GM23338 (cell line): ENCODE measurements at regions not wholly inside any gene's neighbourhood (a gene's known extent, or its start where the extent isn't known, plus 50 kb on each side); places are given as distances from the start of the nearest gene placed in this dataset.

Experiments used
- ATAC-seq: fragments of 200-7000 bp; cut with Tn5 transposase; 3 replicates; pipeline ENCODE4 v1.9.1; 2020
- DNase-seq: peaks from one replicate; pipeline ENCODE4 v3.0.0-alpha.2; 2015; ENCODE audit warnings: low spot score
- H2AFZ ChIP-seq: fragments of 200-600 bp; sonication (generic); 2 replicates; pipeline ENCODE4 v1.8.0; 2016; ENCODE audit warnings: antibody characterized with exemption, mild to moderate bottlenecking, moderate library complexity
- H3F3A ChIP-seq: fragments of 200-600 bp; sonication (generic); replicated peaks from 2 replicates; pipeline ENCODE4 v1.8.0; 2017; ENCODE audit warnings: antibody characterized with exemption, mixed run types, low read depth
- H3K27ac ChIP-seq: fragments of 200-600 bp; sonication (generic); 2 replicates; pipeline ENCODE4 v1.6.1; 2016; ENCODE audit warnings: low read depth
- H3K27me3 ChIP-seq: fragments of 200-600 bp; sonication (generic); 2 replicates; pipeline ENCODE4 v1.8.0; 2016; ENCODE audit warnings: mild to moderate bottlenecking, mixed run types, moderate library complexity; ENCODE audit not compliant: insufficient read depth
- H3K36me3 ChIP-seq: fragments of 200-600 bp; sonication (generic); 2 replicates; pipeline ENCODE4 v1.8.0; 2016; ENCODE audit warnings: mild to moderate bottlenecking; ENCODE audit not compliant: insufficient read depth
- H3K4me1 ChIP-seq: fragments of 200-600 bp; sonication (generic); 2 replicates; pipeline ENCODE4 v1.8.0; 2016; ENCODE audit warnings: mild to moderate bottlenecking, moderate library complexity; ENCODE audit not compliant: insufficient read depth
- H3K4me2 ChIP-seq: fragments of 200-600 bp; sonication (generic); 2 replicates; pipeline ENCODE4 v1.7.1; 2017; ENCODE audit warnings: mixed run types
- H3K4me3 ChIP-seq: fragments of 200-600 bp; sonication (generic); 2 replicates; pipeline ENCODE4 v1.6.1; 2016; ENCODE audit warnings: mixed run types
- H3K79me2 ChIP-seq: fragments of 200-600 bp; sonication (generic); replicated peaks from 2 replicates; pipeline ENCODE4 v1.8.0; 2017; ENCODE audit warnings: mild to moderate bottlenecking; ENCODE audit not compliant: insufficient read depth
- H3K9me2 ChIP-seq: fragments of 200-600 bp; sonication (generic); 2 replicates; pipeline ENCODE4 v1.8.0; 2017; ENCODE audit not compliant: insufficient read depth
- H4K20me1 ChIP-seq: fragments of 200-600 bp; sonication (generic); replicated peaks from 2 replicates; pipeline ENCODE4 v1.8.0; 2017; ENCODE audit warnings: mild to moderate bottlenecking; ENCODE audit not compliant: insufficient read depth
- H3K27ac Mint-ChIP-seq: 2 replicates; pipeline ENCODE4 v1.8.0; 2020; ENCODE audit warnings: inconsistent platforms, mild to moderate bottlenecking, moderate library complexity, mixed read lengths
- H3K27me3 Mint-ChIP-seq: 3 replicates; pipeline ENCODE4 v1.8.0; 2022; ENCODE audit warnings: low read depth, mild to moderate bottlenecking, moderate library complexity, mixed read lengths, inconsistent platforms; ENCODE audit not compliant: insufficient read depth, poor library complexity
- H3K36me3 Mint-ChIP-seq: 3 replicates; pipeline ENCODE4 v1.8.0; 2021; ENCODE audit warnings: low read depth, mild to moderate bottlenecking, inconsistent platforms, moderate library complexity, mixed read lengths
- H3K4me1 Mint-ChIP-seq: 3 replicates; pipeline ENCODE4 v1.8.0; 2020; ENCODE audit warnings: mild to moderate bottlenecking, inconsistent platforms, mixed read lengths
- H3K4me3 Mint-ChIP-seq: 3 replicates; pipeline ENCODE4 v1.8.0; 2021; ENCODE audit warnings: moderate library complexity, mild to moderate bottlenecking, inconsistent platforms, mixed read lengths
- H3K9me3 Mint-ChIP-seq: 3 replicates; pipeline ENCODE4 v1.8.0; 2020; ENCODE audit warnings: moderate library complexity, mild to moderate bottlenecking, inconsistent platforms, mixed read lengths
- CREB1 ChIP-seq: fragments of 250-450 bp; sonication (Bioruptor Pico); IDR thresholded peaks from 2 replicates; pipeline ENCODE4 v1.5.0; 2020; ENCODE audit warnings: low read depth, mild to moderate bottlenecking, moderate library complexity
- CTCF ChIP-seq, 2 experiments: fragments of 200-600 bp in 1 of 2; sonication (generic) in 1 of 2; conservative IDR thresholded peaks; 2 replicates each; pipeline versions ENCODE4 v1.5.1 to v1.6.1; 2016 to 2017; ENCODE audit warnings: antibody characterized with exemption in 2 of 2, low read depth in 2 of 2, mild to moderate bottlenecking in 2 of 2, moderate library complexity in 1 of 2
- ETS1 ChIP-seq: IDR thresholded peaks from 2 replicates; pipeline ENCODE4 v1.6.1; 2016; ENCODE audit warnings: antibody characterized with exemption
- EZH2 ChIP-seq: fragments of 200-600 bp; sonication (generic); IDR thresholded peaks from one replicate; pipeline ENCODE4 v1.8.0; 2017; ENCODE audit warnings: antibody characterized with exemption, mild to moderate bottlenecking, low read depth; ENCODE audit not compliant: unreplicated experiment
- EZH2phosphoT487 ChIP-seq: fragments of 200-600 bp; sonication (generic); IDR thresholded peaks from one replicate; pipeline ENCODE4 v1.8.1; 2018; ENCODE audit warnings: antibody characterized with exemption; ENCODE audit not compliant: unreplicated experiment
- JUNB ChIP-seq: IDR thresholded peaks from one replicate; pipeline ENCODE4 v1.6.1; 2016; ENCODE audit warnings: antibody characterized with exemption; ENCODE audit not compliant: unreplicated experiment
- NANOG ChIP-seq: IDR thresholded peaks from 2 replicates; pipeline ENCODE4 v1.6.1; 2016; ENCODE audit warnings: antibody characterized with exemption, borderline replicate concordance
- POLR2AphosphoS5 ChIP-seq: IDR thresholded peaks from 2 replicates; pipeline ENCODE4 v1.6.1; 2016; ENCODE audit warnings: antibody characterized with exemption, low read depth
- STAT1 ChIP-seq: IDR thresholded peaks from one replicate; pipeline ENCODE4 v1.6.1; 2016; ENCODE audit warnings: antibody characterized with exemption; ENCODE audit not compliant: unreplicated experiment
- ZNF114 ChIP-seq: fragments of 250-450 bp; sonication (Bioruptor Pico); IDR thresholded peaks from 2 replicates; pipeline ENCODE4 v1.5.0; 2020; ENCODE audit warnings: mild to moderate bottlenecking, moderate library complexity
- ZNF331 ChIP-seq: fragments of 250-450 bp; sonication (Bioruptor Pico); IDR thresholded peaks from 2 replicates; pipeline ENCODE4 v1.5.0; 2020; ENCODE audit warnings: low read depth, mild to moderate bottlenecking, moderate library complexity
- TF ChIP-seq, protein P1 (sequence below): fragments of 250-450 bp; sonication (Bioruptor Pico); IDR thresholded peaks from 2 replicates; pipeline ENCODE4 v1.5.0; 2020; ENCODE audit warnings: mild to moderate bottlenecking, moderate library complexity
- TF ChIP-seq, protein P2 (sequence below): IDR thresholded peaks from one replicate; pipeline ENCODE4 v1.6.1; 2018; ENCODE audit warnings: antibody characterized with exemption; ENCODE audit not compliant: unreplicated experiment

GRCh38 chr6:37578104-37578503 lies 78.4 kb upstream of the CCDC167 start:
- Histone ChIP-seq H3K4me2 (no peak overlapping the region), H3K4me3 (no peak overlapping the region), H3K27me3 (no peaks in the 10 kb centered on the region), H3K9me2 (no peaks in the 10 kb centered on the region), H2AFZ (no peak overlapping the region), H3F3A (no peaks in the 10 kb centered on the region), H3K4me1 (peaks cover 14% of the 10 kb centered on the region), H3K79me2 (no peaks in the 10 kb centered on the region), H3K36me3 (no peaks in the 10 kb centered on the region), H4K20me1 (no peaks in the 10 kb centered on the region), H3K27ac (no peak overlapping the region)
- H3K27ac Mint-ChIP-seq, result no peak overlapping the region
- no peaks in the 10 kb centered on the region for H3K9me3 Mint-ChIP-seq
- peaks cover 11% of the 10 kb centered on the region for H3K27me3 Mint-ChIP-seq
- no peaks in the 10 kb centered on the region for H3K36me3 Mint-ChIP-seq
- DNase-seq, result no peak
- TF ChIP-seq ZNF331 (CRISPR knock-in tag), result no peak
- TF ChIP-seq CREB1 (CRISPR knock-in tag), result no peak
- TF ChIP-seq, protein P1, sequence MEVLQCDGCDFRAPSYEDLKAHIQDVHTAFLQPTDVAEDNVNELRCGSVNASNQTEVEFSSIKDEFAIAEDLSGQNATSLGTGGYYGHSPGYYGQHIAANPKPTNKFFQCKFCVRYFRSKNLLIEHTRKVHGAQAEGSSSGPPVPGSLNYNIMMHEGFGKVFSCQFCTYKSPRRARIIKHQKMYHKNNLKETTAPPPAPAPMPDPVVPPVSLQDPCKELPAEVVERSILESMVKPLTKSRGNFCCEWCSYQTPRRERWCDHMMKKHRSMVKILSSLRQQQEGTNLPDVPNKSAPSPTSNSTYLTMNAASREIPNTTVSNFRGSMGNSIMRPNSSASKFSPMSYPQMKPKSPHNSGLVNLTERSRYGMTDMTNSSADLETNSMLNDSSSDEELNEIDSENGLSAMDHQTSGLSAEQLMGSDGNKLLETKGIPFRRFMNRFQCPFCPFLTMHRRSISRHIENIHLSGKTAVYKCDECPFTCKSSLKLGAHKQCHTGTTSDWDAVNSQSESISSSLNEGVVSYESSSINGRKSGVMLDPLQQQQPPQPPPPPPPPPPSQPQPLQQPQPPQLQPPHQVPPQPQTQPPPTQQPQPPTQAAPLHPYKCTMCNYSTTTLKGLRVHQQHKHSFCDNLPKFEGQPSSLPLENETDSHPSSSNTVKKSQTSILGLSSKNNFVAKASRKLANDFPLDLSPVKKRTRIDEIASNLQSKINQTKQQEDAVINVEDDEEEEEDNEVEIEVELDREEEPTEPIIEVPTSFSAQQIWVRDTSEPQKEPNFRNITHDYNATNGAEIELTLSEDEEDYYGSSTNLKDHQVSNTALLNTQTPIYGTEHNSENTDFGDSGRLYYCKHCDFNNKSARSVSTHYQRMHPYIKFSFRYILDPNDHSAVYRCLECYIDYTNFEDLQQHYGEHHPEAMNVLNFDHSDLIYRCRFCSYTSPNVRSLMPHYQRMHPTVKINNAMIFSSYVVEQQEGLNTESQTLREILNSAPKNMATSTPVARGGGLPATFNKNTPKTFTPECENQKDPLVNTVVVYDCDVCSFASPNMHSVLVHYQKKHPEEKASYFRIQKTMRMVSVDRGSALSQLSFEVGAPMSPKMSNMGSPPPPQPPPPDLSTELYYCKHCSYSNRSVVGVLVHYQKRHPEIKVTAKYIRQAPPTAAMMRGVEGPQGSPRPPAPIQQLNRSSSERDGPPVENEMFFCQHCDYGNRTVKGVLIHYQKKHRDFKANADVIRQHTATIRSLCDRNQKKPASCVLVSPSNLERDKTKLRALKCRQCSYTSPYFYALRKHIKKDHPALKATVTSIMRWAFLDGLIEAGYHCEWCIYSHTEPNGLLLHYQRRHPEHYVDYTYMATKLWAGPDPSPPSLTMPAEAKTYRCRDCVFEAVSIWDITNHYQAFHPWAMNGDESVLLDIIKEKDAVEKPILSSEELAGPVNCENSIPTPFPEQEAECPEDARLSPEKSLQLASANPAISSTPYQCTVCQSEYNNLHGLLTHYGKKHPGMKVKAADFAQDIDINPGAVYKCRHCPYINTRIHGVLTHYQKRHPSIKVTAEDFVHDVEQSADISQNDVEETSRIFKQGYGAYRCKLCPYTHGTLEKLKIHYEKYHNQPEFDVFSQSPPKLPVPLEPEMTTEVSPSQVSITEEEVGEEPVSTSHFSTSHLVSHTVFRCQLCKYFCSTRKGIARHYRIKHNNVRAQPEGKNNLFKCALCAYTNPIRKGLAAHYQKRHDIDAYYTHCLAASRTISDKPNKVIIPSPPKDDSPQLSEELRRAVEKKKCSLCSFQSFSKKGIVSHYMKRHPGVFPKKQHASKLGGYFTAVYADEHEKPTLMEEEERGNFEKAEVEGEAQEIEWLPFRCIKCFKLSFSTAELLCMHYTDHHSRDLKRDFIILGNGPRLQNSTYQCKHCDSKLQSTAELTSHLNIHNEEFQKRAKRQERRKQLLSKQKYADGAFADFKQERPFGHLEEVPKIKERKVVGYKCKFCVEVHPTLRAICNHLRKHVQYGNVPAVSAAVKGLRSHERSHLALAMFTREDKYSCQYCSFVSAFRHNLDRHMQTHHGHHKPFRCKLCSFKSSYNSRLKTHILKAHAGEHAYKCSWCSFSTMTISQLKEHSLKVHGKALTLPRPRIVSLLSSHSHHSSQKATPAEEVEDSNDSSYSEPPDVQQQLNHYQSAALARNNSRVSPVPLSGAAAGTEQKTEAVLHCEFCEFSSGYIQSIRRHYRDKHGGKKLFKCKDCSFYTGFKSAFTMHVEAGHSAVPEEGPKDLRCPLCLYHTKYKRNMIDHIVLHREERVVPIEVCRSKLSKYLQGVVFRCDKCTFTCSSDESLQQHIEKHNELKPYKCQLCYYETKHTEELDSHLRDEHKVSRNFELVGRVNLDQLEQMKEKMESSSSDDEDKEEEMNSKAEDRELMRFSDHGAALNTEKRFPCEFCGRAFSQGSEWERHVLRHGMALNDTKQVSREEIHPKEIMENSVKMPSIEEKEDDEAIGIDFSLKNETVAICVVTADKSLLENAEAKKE (CRISPR knock-in tag), result no peak
- no peak for TF ChIP-seq ETS1
- TF ChIP-seq NANOG, result no peak
- no peak for TF ChIP-seq STAT1
- TF ChIP-seq EZH2, result no peak
- TF ChIP-seq, protein P2, sequence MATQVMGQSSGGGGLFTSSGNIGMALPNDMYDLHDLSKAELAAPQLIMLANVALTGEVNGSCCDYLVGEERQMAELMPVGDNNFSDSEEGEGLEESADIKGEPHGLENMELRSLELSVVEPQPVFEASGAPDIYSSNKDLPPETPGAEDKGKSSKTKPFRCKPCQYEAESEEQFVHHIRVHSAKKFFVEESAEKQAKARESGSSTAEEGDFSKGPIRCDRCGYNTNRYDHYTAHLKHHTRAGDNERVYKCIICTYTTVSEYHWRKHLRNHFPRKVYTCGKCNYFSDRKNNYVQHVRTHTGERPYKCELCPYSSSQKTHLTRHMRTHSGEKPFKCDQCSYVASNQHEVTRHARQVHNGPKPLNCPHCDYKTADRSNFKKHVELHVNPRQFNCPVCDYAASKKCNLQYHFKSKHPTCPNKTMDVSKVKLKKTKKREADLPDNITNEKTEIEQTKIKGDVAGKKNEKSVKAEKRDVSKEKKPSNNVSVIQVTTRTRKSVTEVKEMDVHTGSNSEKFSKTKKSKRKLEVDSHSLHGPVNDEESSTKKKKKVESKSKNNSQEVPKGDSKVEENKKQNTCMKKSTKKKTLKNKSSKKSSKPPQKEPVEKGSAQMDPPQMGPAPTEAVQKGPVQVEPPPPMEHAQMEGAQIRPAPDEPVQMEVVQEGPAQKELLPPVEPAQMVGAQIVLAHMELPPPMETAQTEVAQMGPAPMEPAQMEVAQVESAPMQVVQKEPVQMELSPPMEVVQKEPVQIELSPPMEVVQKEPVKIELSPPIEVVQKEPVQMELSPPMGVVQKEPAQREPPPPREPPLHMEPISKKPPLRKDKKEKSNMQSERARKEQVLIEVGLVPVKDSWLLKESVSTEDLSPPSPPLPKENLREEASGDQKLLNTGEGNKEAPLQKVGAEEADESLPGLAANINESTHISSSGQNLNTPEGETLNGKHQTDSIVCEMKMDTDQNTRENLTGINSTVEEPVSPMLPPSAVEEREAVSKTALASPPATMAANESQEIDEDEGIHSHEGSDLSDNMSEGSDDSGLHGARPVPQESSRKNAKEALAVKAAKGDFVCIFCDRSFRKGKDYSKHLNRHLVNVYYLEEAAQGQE, result no peak
- TF ChIP-seq EZH2phosphoT487, result no peak
- TF ChIP-seq ZNF114 (CRISPR knock-in tag), result no peak
- no peak for TF ChIP-seq CTCF (conservative IDR thresholded peaks at IDR 0.05; ENCODE audit: low read depth in 2 of 2)
- no peak for TF ChIP-seq POLR2AphosphoS5
- no peak for TF ChIP-seq JUNB
- H3K4me1 Mint-ChIP-seq, result peaks cover 19% of the 10 kb centered on the region
- no peak overlapping the region for H3K4me3 Mint-ChIP-seq
- ATAC-seq, result no peak
